ENCODE measurements at regions not wholly inside any gene's neighbourhood (a gene's known extent, or its start where the extent isn't known, plus 50 kb on each side); places are given as distances from the start of the nearest gene placed in this dataset.

GRCh38 chr1:234899041-234899729, 229.5 kb downstream of the TOMM20 start:
- TF ChIP-seq POLR2A (IDR thresholded peaks at IDR 0.05; ENCODE audit: low read length) = no peak
- TF ChIP-seq GATA1 (IDR thresholded peaks at IDR 0.05; ENCODE audit: low read depth, low read length) = no peak
